ENCODE measurements at regions not wholly inside any gene's neighbourhood (a gene's known extent, or its start where the extent isn't known, plus 50 kb on each side); places are given as distances from the start of the nearest gene placed in this dataset.

DNA sequence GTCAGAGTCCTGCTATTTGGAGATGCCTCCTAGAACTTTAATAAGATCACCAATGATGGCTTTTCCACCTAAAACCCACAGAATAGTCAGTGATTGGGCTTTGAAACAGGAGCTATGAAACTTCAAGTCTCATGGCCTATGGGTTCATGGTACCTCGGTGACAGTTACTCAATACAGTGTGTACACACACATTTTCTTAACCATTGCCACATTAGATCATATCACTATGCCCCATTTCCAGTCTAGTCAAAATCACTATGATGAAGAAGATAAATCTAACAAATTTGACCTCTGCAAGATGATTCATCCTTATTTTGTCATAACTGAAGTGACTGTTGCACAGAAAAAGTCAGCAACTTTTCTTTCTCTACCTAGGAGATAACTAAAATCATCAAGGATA, 86.8 kb upstream of the OR13F1 start:
- no peak for DNase-seq (ENCODE audit: low read depth in 2 of 3, low spot score in 2 of 3)

DNA sequence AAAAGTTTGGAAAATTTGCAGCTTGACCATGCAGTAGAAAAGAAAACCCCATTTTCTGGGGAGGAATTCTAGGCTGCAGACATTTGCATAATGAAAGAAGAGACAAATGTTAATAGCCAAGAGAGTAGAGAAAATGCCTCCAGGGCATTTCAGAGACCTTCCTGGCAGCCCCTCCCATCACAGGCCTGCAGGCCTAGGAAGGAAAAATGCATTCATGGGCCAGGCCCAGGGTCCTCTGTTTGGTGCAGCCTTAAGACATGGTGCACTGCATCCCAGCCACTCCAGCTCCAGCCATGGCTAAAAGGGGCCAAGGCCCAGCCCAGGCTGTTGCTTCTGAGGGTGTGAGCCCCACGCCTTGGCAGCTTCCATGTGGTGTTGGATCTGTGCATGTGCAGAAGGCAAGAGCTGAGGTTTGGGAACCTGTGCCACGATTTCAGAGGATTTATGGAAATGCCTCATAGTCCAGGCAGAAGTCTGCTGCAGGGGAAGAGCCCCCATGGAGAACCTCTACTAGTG, 75.0 kb upstream of the OR13F1 start:
- DNase-seq (ENCODE audit: low read depth in 2 of 3, low spot score in 2 of 3), result no peak

DNA sequence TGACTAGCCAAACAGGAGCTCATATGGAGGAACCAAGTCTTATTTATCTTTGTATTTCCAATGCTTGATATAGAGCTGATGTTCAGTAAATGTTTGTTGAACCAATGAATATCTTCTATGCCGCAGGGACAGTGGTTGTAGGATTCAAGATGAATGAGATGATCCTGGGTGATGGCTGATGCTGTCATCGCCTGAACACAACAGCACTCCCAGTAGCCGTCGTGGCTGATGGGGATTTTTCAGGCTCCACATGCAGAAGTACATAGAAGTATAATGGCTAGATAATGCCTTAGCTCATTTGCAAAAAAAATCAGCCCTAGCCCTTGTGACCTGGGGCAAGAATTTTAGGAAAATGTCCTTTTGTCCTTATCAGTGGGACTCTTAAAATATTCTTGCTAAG, 69.0 kb upstream of the OR13F1 start:
- DNase-seq (ENCODE audit: low read depth in 2 of 3, low spot score in 2 of 3), result no peak

DNA sequence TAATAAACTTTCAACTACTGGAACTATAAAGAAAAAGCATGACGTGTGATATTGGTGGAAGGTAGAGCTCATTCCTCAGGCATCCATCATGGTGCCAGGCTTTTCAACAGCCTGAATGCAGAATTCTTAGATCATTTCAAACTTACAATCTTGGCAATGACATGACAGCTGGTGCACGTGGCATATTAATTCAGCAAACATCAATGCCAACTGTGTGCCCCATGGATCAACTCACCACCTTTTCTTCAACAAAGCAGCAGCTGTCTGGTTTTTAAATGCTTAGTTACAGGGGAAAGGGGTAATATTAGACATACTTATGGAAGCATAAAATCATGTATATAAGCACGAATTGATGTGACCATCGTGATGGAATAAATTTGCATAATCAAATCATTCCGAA, 56.0 kb upstream of the OR13F1 start:
- no peak for DNase-seq (ENCODE audit: low read depth in 2 of 3, low spot score in 2 of 3)

All from hematopoietic multipotent progenitor cell (in vitro differentiated cells).